Astrocyte (in vitro differentiated cells and primary cell): ENCODE measurements at regions not wholly inside any gene's neighbourhood (a gene's known extent, or its start where the extent isn't known, plus 50 kb on each side); places are given as distances from the start of the nearest gene placed in this dataset.

Experiments
- CTCF ChIP-seq: IDR thresholded peaks from 2 replicates; pipeline ENCODE4 v1.5.1; 2011; ENCODE audit warnings: low read depth, mild to moderate bottlenecking, inconsistent platforms, low read length, moderate library complexity; ENCODE audit not compliant: insufficient read depth
- EZH2 ChIP-seq: IDR thresholded peaks from 2 replicates; pipeline ENCODE4 v1.6.1; 2012; ENCODE audit warnings: mild to moderate bottlenecking, low read length, inconsistent platforms; ENCODE audit not compliant: insufficient read depth

- TF ChIP-seq CTCF (no peak), EZH2 (no peak)
Measured at GRCh38 chr12:92413286-92413685, 267.6 kb upstream of the BTG1 start.
